ENCODE measurements at regions not wholly inside any gene's neighbourhood (a gene's known extent, or its start where the extent isn't known, plus 50 kb on each side); places are given as distances from the start of the nearest gene placed in this dataset.

GRCh38 chr10:3622427-3622826, 162.6 kb downstream of the KLF6 start:
- no peak for TF ChIP-seq CTCF (IDR thresholded peaks at IDR 0.05; ENCODE audit: extremely low read depth in 1 of 2, insufficient read depth in 1 of 2, low read depth in 1 of 2, low read length in 2 of 2)
- TF ChIP-seq POLR2AphosphoS5 (IDR thresholded peaks at IDR 0.05; ENCODE audit: insufficient read depth, low read depth, low read length), result no peak
- TF ChIP-seq GATA2 (IDR thresholded peaks at IDR 0.05; ENCODE audit: insufficient read depth, insufficient read length, low read depth, low read length), result no peak
- TF ChIP-seq MYC (IDR thresholded peaks at IDR 0.05; ENCODE audit: low read depth, low read length), result no peak
- no peak for TF ChIP-seq POLR2A (IDR thresholded peaks at IDR 0.05; ENCODE audit: low read depth, low read length)
- TF ChIP-seq EZH2 (IDR thresholded peaks at IDR 0.05; ENCODE audit: borderline replicate concordance, low read depth, low read length, severe bottlenecking), result no peak
- no peak for TF ChIP-seq MAX (IDR thresholded peaks at IDR 0.05; ENCODE audit: insufficient read depth, insufficient read length)
- no peak for TF ChIP-seq FOS (IDR thresholded peaks at IDR 0.05; ENCODE audit: borderline replicate concordance, insufficient read depth, low read length)
- no peak for TF ChIP-seq JUN (IDR thresholded peaks at IDR 0.05; ENCODE audit: borderline replicate concordance, insufficient read depth, insufficient read length, low read depth)
